Activated CD8-positive, alpha-beta memory T cell treated with anti-CD3 and anti-CD28 coated beads for 1 hour (primary cell): ENCODE measurements at regions not wholly inside any gene's neighbourhood (a gene's known extent, or its start where the extent isn't known, plus 50 kb on each side); places are given as distances from the start of the nearest gene placed in this dataset.
"Not testable (repeated sequence)": the region's sequence is repeated elsewhere in the genome, so short reads cannot be mapped to it uniquely, and the experiment has no call there.

Source experiments
- DNase-seq, 2 donors: peaks; one replicate each; pipeline ENCODE4 v3.0.0-alpha.2; 2020; ENCODE audit warnings: low read depth in 1 of 2; ENCODE audit errors: extremely low read depth in 1 of 2

DNA sequence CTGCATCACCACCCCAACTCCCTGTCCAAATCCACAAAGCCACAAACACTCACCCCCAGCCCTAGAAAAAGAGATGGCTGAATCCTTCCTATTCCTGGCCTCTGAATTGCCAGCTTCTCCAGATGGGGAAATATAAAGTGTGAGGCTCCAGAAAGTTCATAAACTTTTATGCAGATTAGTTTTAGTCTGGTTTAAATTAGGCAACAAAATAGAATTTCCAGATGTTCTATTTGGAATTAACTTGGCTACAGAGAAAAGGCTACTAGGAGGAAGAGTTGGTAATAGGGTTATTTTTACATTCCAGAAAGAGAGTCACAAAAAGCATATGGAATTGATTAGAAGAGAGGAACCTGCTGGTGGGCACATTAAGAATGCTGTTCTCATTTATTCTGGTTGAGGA lies 56.0 kb downstream of the EN1 start:
- DNase-seq: no peak

DNA sequence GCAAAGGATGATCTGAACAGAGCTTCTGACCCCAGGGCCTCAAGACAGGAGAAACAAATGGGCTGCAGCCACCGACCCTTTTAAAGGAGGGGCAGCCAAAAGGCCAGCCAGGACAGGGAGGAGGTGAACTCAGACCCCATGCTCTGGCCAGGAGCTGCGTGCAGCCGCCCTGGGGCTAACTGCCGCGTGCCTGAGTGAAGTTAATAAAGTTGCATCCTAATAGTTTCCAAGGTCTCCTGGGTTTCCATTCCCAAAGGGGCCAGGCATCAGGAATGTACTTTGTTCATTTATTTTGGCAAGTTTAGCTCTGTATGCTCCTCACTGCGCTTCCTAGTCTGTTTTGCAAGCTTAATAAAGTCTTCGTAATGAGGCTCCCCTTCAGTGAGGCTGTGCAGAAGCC lies 60.7 kb downstream of the EN1 start:
- DNase-seq: no peak

DNA sequence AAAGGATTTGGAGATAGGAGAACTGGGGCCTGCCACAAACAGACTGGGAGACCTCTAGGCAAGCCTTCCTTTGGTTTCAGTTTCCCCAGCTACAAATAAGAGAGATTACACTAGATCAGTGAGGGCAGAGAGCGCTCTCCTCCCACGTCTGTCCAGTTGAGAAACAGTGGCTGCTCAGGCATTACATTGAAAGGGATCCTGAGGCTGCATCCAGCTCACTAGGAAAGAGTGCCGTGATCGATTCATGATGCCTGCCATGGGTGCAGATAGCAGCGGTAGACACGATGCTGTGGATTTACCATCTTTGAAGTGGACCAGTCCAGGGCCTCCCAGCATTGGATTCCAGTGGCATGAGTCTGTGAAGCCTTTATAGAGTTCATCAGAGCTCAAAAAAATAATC lies 62.6 kb downstream of the EN1 start:
- DNase-seq: no peak

DNA sequence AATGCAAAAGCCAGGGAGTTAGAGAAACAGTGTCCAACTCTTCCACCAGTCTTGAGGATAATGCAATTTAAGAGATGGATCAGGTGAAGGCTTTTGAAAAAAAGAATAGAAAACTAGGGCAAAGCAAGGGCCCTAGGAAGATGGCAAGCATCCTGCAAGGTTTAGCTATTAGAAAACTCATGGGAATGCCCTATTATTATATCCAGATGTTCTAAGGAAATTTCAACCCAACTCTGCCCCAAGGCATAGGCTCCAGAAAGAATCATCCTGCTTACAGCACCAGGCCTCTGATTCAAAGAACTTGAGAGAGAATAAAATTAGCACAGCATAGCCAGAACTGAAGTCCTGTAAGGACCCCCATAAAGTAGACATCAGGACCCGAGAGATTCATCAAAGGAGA lies 68.1 kb downstream of the EN1 start:
- no peak for DNase-seq

DNA sequence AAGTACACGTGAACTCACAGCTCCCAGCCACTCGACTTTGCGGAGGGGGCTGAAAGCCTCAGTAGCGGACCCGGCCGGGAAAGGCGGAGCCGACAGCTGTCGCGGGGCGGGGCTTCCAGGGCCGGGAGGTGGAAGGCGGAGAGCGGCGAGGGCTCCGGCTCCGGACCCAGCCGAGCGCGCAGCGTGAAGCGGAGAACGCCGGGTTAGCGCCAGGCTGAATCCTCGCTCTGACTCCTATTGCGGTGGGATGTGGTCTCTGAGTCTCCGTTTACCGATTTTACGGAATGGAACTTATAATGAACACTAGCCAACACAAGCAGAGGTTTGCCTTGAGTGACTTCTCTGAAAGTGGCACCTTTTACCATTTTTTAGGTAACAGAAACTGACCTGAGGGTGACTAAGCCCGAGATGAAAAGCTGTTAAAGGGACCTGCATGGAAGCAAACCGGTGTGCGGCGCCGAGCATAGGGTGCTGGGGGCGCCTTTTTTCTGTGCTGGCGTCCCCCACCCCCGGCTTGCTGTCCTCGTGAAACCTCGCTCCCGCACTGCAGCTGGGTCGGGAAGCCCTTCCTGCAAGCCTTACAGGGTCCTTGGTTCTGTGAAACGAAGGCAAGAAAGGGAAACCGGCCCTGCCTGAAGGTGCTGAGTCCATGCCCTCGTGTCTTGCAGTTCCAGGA lies 72.9 kb downstream of the EN1 start:
- no peak for DNase-seq

DNA sequence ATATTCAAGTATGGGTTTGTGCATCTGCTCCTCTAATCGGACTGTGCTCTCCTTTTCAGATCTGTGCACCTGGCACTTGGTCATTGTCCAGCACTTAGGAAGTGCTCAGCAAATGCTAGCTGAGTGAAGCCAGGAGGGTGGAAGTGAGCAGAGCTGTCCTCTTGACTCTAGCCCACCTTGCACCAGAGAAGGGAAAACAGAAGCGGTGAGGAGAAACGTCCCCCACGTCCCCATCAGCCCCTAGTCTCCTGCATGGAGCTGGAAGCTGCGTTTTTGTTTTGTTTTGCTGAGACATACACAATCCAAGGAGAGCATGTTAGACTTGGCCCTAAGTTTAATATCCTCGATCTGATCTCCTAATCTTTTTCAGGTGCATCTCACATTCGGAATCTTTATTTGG lies 73.6 kb downstream of the EN1 start:
- DNase-seq: no peak

DNA sequence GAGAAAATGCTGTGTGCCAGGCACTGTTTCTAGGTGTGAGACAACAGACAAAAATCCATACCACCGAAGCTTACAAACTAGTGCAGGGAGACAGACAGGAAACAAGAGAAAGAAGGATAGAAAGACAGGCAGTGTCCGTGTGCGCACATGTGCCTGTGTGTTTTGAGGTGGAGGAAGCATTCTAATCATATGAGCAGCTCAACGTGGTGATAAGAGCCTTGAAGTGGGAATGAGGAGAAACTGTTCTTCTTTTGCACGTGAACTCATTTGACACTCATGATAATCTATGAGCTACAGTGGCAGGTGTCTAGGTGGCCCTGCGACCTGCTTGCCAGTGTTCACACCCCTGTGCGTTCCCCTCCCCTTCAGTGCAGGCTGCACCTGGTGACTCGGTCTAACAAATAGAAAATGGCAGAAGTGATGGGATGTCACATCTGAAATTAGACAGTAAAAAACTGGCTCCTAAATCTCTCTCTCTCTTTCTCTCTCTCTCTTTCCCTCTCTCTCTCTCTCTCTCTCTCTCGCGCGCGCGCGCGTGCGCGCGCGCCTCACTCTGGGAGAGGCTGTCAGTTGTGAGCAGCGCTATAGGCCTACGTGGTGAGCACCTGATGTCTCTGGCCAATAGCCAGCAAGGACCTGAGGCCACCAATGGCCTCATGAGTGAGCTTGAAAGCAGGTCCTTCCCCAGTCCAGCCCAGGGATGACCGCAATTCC lies 74.8 kb downstream of the EN1 start:
- DNase-seq: no peak

DNA sequence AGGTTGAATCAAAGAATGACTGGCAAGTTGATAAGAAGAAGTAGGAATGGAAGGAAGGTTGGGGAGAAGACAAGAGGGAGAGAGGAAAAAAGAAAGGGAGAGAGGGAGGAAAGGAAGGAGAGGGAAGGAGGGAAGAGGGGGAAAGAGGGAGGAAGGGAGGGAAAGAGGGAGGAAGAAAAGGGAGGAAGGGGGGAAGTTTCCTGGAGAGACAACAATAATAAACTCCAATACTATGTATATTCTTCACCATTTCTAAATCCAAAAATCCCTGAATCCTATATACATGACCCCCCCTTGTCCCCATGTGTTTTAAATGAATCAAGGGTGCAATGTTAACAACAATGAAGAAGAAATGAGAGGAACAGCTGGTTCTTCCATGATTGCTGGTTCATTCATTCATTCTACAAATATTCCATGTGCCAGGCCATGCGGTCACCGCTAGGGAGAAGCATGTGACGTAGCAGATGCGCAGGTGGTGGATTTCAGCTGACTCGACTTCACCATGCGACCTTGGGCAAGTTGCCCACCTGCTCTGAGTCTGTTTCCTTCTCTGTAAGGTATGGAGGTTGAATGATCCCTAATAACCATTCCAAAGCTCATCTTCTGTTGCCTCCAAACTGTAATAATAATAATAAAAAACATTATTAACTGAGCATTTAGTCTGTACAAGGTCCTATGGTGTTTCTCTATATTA lies 77.6 kb downstream of the EN1 start:
- no peak for DNase-seq

DNA sequence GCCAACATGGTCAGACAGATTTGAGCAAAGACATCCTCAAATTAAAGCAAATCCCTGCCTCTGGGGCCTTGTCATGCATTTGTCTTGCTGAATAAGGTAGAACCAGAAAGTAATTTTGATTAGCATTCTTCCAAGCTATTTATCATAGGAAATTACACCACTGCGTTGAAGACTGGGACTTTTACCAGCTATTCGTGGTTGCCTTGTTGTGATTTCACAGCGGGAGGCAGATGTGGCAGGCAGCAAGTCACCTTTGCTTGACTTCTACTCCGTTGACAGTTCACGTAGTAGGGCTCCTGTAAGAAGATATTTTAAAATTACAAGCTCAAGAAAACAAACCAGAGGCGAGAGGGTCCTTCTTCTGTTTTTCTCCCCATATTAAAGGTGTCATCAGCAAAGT lies 80.6 kb downstream of the EN1 start:
- no peak for DNase-seq

DNA sequence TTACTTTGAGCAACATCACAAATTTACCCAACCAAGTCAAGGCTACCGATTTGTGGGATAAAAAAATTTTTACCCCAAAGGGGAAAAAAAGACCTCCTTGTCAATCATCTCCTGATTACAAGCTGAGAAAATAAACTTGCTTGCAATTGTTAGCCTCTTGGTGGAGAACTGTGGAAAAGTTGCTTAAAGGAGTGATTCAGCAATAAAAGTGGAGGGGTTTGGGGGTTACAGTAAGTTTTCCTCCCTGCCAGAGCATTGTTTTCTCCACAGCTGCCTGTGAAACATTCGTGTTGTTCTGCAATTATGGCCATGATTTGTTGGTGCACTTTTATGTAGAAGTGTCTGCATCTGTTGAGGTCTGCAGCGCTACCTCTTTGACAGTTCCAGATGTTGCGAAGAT lies 82.6 kb downstream of the EN1 start:
- DNase-seq: no peak

DNA sequence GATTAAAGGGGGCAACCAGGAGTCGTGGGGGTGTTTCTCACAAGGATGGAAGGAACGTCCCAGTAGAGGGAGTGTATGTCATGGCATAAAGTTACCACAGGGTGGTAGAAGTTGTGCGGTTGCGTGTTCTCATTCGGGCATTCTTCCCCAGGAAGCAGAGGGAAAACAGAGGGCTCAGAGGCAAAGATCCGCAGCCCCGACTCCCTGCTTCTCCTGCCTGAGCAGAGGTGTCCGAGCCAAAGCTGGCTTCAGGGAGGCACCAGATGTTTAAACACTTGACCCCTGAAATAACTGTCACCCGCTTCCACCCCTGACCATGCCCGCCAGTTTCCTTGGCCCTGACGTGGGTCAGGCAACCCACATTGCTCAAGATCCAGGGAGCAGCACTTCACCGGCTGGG lies 83.7 kb downstream of the EN1 start:
- no peak for DNase-seq

DNA sequence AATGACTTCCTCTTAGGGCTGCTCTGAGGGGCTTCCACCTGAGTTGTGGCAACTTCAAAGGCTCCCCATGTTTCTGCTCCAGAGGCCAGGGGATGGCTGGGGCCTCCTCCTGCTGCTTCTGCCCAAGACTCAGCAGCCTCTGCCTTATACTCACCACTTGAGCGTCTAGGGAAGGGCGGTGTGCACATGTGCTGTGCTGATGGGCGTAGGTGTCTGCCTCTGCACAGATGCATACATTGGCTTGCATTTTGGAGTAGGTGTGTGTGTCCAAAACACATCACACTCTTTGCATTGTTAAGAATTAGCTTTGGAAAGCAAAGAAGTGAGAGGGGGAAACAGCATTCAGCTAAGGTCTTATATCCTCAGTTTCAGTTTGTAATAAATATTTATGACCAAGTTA lies 85.2 kb downstream of the EN1 start:
- DNase-seq: no peak

DNA sequence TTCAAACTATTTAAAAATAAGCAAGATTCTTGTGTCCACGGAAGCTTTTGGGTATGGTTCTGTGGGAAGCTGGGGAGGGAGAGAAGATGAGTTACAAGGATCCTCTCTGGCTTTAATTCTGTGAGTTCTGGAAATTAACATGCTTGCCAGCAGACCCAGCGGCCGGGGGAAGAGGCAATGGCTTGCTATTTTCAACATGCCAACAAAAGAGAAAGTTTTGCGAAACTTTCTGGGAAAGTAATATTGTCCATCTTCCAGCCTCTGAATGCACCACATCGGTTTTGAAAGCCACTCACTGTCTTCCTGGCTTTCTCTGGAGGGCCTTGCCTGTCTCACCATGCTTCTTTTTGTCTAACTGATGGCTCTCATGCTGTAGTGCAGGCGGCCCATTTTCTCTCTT lies 85.7 kb downstream of the EN1 start:
- DNase-seq: no peak

DNA sequence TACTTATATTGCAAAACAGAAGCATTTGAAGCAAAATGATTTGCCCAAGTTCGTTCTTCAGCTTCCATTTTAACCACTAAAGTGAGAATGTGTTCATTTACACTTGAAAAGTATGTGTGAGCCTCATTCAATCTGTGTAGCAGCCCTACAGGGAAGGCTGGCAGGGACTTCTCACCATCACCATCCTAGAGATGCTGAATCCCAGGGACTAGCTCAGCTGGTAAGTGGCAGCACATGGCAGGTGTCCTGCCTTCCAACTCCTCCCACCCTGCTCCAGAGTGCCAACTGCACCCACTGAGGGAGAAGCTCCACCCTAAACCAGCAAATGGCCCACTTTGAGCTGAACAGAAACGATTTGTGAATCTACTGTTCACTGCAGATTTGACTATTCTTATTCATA lies 91.5 kb downstream of the EN1 start:
- no peak for DNase-seq

DNA sequence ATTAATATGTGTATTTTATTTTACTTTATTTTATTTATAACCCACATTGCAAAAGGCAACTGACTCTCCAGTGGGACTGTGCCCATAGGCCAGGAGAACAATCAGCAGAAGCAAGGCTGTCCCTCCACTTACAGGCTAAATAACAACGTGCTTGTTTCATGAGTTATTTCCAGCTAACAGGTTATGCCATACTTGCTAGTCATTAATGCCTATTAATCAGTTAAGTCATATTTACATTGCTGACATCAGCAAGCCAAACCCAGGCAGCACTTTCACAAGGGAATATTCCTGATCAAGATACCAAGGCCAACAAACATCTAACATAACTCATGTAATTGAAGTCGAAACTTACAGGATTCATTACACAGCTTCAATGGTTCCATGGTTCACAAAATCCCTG lies 92.1 kb downstream of the EN1 start:
- DNase-seq: no peak

DNA sequence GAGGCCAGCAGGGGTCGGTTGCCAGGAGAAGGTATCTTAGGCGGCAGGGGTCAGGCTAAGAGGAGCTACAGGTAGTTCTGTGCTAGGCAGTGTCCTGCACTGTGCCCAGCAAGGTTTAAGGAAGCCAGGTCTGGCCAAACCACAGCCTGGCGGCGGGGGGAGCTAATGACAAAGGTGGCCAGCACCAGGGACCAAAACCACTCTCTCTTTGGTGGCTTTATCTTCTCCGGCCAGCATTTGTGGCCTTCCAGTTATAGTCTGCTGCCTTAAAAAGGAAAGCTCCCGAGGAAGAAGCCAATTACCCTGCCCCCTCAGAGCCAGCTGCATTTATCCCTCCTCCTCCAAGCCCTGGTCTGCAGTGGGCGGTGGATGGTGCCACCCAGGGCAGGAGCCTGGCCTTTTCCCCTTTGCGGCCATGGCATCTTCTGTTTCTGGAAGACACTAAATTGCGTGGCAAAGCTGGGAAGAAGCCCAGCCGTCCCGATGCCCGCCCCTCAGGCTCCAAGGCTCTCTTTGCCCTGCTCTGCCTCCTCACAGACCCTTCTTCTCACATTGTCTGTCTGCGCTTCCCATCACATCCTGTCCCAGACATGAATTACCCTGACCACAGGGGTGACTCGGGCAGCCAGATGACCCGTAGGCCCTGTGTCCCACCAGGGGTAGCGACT lies 94.6 kb downstream of the EN1 start:
- DNase-seq: no peak

DNA sequence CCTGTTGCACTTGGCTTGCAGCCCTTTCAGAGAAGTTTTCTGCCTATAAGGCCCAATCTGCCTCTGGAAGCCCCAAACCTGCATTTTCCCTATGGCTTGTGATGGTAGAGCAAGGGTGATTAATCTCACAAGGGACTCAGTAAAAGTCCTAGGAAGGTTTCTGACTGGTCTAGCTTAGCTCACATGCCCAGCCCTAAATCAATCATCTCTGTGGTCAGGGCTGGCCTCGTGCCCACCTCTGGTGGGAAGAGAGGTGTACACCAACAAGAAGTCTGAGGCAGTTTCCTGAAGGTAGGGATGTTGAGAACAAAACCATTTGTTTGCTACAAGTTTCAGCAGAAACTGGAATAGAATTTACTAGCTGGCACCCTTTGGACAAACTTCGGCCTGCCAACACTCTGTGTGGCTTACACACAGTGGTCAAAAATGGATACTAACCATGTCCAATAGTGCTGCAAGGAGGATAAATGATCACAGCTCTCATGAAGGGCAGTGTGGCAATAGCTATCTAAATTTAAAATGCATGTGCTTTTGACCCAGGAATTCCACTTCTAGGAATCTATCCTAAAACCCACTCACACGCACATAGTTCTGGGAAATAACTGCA lies 96.4 kb downstream of the EN1 start:
- no peak for DNase-seq

DNA sequence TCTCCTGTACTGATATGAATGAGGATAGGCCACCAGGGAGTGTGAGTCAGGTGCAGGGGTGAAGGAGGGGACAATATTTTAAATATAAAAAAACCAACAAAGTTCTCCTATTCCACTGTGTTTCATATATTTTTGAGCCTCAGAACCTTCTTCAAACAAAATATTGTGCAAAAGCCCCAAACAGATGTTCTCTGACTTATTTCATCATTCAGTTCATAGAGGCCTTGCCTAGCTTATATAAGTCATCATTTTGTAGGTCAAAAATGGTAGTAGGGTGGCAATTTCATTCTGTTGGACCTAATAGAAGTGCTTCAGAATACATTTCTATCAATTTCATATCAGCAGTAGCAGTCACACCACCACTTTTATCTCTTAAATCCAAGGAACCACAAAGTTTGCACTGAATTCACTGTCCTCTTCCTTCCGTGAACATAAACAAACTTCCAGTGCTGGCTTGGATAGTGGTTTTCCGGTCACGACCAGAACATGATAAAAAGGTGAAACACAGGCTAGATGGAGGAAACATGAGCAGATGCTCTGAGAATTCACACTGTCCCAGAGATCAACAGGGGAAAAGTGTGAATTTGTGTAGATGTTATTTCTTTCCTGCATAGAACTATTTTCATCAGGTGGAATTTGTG lies 99.1 kb downstream of the EN1 start:
- DNase-seq: no peak

DNA sequence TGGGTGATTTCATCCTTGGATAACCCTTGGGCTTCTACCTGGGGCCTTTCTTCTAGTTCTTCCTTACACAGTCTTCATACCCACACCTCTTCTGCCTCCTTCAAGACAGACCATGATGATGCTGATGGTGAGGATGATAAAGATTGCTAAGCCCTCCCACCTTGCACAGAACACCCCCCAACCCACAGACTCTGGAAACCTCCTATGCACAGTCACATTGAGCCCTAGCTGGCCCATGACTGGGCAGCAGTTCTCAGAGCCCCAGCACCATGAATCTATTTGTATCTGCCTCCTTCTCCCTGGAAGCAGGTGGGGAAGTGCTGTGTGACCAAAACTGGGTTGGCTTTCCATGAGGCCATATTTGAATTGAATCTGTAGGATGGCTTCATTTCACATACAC lies 99.8 kb downstream of the EN1 start:
- DNase-seq: no peak

DNA sequence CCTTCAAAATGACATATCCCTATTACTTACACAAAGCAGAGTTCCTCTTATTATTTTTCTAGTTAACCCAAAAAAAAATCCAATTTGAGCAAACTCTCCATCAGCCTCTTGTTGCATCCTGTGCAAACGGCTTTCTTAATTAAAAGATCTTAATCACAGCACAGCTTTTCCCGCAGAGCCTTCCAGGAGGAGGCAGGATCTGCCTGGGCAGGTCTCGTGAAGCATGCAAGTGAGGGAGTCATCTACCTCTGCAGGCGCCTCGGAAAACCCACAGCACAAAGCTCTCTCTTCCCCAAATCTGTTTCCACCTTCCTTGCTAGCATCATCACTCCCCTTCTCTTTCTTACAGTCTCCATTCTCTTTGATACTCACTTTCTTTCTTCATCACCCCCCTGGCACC lies 100.4 kb downstream of the EN1 start:
- no peak for DNase-seq

DNA sequence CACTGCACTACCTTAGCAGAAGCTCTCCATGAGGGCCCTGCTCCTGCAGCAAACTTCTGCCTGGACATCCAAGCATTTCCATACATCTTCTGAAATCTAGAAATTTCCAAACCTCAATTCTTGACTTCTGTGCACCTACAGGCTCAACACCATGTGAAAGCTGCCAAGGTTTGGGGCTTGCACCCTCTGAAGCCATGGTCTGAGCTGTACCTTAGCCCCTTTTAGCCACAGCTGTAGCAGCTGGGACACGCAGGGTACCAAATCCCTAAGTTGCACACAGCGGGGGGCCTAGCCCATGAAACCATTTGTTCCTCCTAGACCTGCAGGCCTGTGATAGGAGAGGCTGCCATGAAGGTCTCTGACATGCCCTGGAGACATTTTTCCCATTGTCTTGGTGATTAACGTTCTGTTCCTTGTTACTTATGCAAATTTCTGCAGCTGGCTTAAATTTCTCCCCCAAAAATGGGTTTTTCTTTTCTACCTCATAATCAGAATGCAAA lies 102.7 kb downstream of the EN1 start:
- not testable (repeated sequence) for DNase-seq
